HG03196 (cell line): ENCODE measurements at regions not wholly inside any gene's neighbourhood (a gene's known extent, or its start where the extent isn't known, plus 50 kb on each side); places are given as distances from the start of the nearest gene placed in this dataset.
"Not testable (repeated sequence)": the region's sequence is repeated elsewhere in the genome, so short reads cannot be mapped to it uniquely, and the experiment has no call there.

ENCODE experiments used
- ATAC-seq: cut with Tn5 transposase; IDR thresholded peaks from one replicate; pipeline ENCODE4 v1.9.1; 2021; ENCODE audit not compliant: unreplicated experiment

DNA sequence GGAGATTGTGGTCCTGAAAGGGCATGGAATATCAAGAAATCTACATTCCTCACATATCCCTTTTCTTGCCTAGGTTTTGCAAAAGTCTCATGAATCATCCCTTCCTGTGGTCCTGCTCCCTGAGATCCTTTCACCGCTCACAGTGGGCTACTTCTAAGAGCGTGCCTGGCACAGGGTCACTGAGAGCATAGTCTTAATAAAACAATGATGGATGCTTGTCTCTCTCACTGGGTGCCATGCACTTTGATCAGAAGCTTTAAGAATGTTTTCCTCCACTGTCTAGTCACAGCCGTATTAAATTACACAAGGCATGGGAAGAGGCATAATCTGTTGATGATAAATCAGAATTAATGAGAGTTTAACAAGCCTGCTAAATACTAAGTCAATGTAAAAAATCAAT, 269.7 kb upstream of the ATP10A start:
- no peak for ATAC-seq

DNA sequence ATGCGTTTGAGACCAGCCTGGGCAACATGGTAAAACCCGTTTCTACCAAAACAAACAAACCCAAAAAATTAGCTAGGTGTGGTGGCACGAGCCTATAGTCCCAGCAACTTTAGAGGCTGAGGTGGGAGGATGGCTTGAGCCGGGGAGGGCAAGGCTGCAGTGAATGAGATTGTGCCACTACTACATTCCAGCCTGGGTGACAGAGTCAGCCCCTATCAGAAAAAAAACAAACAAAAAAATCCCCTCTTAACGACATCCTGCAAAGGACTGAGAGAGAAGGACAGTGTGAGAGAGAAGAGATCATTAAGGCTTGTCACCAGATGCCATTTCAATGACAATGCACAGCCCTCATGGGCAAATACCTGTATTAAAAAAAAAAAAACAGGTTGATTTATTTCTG, 266.7 kb upstream of the ATP10A start:
- no peak for ATAC-seq

DNA sequence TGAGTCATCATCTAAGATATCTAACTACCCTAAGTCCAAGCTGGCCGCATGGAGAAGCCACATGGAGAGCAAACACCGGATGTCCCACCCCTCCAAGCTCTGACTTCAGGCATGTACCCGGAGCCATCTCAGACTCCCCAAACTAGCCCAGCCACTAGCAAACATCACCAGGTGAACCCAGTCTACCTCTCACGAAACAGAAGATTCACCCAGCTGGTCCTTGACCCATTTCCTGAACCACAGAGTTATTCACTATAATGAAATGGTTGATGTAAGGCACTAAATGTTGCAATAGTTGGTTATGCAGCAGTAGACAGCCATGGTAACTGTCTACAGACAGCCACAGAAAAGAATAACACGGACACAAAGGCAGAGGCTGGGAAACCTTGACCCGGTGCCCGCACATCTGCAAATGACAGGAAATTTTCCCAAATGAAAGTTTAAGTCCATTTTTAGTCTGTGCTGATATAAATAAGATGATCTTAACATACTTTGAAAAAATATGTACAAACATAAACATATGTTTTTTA, 265.5 kb upstream of the ATP10A start:
- no peak for ATAC-seq

DNA sequence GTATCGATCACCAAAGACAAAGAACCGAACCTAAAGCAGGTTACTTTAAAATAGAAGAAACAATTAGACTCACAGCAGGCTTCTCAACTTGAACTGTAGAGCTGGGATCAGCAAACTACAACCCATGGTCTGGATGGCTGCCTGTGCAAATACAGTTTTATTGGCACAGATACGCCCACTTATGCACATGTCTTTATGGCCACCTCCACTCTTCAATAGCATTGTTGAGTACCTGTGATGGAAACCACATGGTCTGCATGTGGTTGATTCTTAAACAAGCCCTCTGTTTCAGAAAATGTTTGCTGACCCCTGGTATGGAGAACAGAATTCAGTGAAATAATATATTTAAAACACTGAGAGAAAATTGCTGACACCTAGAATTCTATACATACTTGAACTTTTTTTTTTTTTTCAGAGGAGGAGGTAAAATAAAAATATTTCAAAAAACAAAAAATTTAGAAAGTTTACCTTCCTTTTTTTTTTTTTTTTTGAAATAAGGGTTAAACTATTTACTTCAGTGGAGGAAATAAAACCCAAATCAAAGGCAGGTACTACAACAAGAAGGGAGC, 263.8 kb upstream of the ATP10A start:
- ATAC-seq: no peak

DNA sequence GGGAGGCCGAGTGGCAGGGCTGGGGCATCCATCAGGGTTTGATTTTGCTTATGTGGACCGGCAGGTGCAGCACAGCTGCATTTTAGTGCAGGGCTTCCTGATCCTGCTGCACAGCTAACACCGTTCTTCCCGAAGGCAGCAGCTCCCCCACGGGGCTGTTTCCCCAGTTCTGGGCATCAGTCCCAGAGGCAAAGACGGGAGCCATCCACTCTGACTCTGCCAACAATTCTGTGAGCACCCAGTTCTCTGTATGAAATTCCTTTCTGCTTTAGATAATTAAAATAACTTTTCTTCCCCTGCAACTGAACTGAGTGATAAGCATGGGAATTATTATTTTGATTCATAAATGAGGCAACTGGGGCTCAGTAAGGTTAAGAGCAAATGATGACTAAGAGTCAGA, 262.9 kb upstream of the ATP10A start:
- no peak for ATAC-seq

DNA sequence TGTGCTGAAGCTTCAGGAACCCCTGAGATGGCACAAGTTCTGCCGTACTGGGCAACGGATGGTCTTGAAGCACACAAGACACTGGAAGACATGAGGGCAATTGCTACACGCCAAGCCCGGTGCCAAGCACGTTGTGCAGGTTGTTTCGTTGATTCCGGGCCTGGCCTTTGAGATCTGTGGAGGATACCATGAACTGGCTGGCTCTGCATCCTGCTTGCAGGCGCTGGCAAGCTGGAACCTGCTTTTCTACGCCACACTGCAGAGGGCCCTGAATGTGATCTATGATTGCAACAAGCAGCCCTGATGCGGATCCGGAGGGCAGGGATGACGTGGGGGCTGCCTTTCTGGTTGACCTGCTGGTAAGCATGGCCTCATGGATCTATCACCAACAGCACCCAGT, 262.5 kb upstream of the ATP10A start:
- ATAC-seq: no peak

DNA sequence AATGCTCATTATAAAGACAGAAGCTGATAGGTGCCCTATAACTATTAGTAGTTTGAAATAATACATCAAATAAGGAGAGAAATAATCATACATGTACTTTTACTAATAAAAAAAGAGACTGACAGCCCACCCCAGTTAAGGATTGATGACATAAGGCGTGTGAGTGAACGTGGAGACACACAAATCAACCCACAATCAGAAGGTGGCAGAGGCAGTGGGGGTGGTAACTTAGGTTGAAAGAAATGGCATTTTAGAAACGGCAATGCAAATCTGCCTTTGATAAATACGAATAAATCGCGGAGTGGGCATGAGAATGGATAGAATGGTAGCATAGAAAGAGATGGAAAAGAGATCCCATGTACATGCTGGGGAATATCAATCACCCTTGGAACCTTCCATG, 256.2 kb upstream of the ATP10A start:
- no peak for ATAC-seq

DNA sequence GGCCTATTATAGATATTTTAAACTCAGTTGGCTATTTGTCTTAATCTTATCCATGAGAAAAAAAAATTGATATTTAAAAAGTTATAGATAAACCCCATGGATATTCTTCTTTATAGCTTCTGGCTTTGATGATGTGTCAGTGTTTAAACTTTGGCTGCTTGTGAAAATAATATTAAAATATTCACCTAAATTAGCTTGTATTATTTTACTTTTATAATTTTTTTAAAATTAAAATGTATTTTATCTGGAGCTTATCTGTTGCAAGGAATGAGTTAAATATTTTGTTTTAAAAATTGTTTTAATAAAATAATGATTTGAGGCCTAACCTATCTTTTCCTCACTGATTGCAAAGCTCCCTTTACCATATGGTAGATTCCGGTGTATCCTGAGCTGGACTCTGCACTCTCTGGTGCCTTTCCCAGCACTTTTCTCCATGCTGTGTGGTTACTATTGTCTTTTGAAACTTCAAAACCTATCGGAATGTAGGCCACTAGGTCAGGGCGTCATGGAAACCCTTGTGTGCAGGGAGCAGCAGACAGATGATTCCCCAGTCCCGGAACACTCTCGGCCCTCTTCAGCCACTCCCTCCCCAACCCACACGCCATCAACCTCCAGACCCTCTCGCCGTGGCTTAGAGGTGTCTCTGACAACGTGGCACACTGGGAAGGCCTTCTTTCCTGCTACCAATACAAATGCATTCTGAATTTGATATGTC, 252.3 kb upstream of the ATP10A start:
- no peak for ATAC-seq

DNA sequence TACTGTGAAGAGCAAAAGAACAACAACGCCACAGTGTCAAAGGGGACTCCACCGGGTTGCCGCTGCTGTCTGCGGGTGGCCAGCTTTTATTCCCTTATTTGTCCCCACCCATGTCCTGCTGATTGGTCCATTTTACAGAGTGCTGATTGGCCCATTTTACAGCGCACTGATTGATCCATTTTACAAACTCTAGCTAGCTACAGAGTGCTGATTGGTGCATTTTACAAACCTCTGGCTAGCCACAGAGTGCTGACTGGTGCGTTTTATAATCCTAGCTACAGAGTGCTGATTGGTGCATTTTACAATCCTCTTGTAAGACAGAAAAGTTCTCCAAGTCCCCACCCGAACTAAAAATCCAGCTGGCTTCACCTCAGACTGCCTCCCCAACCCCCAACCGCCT, 251.0 kb upstream of the ATP10A start:
- not testable (repeated sequence) for ATAC-seq

DNA sequence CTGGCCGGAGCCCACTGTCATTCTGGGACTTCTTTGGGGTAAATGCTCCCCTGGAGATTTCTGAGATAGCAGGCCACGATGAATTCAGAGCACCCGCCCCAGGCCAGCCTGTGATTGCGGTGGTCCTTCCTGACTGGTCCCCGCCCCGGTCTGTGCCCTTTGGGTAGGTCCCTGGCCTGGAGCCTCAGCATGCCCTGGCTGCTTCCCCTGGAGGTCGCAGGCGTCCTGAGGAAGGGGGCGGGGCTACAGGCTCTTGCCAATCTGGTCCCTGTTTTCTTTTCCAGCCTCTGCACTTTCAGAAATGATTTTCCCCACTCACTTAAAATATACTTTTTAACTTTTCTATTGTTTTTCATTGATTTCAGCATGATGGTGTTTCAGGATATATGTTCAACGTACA, 250.2 kb upstream of the ATP10A start:
- no peak for ATAC-seq

DNA sequence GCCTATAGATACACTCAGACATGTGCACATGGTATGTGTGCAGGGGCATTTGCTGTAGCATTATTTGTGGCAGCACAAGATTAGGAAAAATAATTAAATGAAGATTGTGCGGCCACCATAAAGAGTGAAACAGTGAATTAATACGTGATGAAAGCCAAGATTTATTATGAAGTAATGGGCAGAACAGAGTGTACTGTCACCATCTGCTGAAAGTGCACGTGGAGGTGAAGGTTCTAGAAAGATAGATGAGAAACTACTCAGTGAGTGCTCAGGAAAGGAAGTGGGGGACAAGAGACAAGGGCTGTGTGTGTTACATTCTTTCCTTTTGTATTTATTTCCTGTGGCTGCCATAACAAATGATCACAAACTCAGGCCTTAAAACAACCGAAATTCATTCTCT, 246.1 kb upstream of the ATP10A start:
- no peak for ATAC-seq

DNA sequence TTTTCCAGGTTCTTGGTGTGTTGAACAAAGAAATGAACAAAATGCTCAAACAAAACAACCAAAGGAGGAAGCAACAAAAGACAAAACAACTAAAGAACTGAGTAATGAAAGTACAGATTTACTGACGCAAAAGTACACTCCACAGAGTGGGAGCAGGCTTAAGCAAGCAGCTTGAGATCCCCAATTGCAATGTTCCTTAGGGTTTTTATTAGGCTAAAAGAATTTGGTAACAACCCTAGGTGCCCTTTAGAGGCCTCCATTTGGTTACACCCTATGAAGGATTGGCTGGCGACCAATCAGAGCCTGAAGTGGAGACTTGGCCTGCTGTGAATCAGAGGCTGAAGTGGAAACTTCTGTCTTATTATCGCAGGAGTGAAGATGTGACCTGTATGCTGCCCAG, 243.4 kb upstream of the ATP10A start:
- ATAC-seq: no peak

DNA sequence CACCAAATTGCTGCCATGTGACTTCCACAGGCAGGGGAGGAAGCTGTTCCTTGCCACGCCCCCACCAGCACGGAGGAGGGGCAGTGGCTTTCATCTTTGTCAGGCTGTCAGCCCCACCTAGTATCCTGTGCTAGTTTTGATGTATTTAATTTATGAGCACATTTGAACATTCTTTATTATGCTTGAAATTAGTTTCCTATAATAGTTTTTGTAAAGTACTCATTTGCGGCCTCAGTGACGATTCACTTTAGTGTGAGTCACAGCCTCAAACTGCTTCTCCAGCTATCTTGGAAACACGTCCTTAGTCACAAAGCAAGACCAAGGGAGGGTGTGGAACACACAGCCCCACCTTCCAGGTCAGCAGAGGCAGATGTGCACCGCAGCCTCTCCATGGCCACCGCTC, 239.9 kb upstream of the ATP10A start:
- no peak for ATAC-seq

DNA sequence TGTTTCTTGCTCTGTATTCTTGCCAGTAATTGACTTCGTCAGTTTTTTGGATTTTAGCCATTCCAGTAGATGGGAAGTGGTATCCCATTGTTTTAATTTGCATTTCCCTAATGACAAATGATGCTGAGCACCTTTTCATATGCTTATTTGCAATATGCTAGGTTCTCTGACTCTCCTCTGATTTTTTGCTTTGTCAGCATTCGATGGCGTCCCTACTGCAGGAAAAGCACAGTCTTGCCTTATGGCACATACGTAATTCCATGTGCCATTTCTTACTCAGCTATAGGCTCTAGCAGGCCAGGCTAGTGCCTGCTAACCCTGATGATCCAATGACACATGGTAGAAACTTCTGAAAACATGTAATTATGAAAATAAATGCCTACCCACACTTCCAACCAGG, 239.2 kb upstream of the ATP10A start:
- ATAC-seq: no peak

DNA sequence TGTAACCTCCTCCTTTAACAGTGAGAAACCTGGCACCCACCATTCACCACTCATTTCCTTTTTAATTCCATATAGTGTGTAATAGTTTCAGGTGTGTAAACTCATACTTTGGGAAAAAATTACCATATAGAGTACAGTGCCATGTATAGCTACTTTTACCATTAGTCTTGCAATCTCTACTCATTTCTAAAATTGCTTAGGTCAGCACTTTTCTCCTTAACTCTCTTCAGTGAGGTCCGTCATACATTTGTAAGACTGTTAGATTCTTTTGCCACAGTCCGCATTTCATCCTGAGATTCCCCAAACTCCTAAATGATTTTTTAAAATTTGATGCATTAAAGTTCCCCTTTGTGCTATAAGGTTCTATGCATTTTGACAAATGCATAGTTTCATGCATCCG, 238.3 kb upstream of the ATP10A start:
- ATAC-seq: no peak

DNA sequence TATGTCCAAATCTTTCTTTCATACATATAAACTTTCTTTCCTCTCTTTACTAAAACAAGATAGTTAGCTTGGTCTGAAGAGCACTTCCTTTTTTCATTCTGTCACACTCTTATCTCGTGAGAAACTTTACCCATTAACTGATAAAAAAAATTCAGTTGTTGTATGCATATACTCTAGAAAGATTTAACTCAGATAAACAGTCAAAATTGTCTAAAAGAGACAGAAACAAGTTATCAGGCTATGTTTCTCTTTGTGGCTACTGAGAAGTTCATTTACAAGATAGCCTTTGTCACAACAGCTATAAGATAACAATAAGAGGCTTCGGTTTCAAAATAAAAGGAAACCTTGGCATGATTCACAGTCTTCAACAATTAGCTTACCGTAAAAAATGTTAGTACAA, 235.7 kb upstream of the ATP10A start:
- no peak for ATAC-seq

DNA sequence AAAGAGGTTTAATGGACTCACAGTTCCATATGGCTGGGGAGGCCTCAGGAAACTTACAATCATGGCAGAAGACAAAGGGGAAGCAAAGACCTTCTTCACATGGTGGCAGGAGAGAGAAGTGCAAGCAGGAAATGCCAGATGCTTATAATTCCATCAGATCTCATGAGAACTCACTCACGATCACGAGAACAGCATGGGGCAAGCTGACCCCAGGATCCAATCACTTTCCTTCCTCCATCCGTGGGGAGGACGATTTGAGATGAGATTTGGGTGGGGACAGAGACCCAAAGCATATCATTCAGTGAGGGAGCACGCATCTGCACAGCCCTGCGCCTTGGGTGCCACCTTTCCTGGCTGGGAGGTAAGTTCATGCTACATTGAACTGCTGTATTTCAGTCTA, 234.1 kb upstream of the ATP10A start:
- no peak for ATAC-seq

DNA sequence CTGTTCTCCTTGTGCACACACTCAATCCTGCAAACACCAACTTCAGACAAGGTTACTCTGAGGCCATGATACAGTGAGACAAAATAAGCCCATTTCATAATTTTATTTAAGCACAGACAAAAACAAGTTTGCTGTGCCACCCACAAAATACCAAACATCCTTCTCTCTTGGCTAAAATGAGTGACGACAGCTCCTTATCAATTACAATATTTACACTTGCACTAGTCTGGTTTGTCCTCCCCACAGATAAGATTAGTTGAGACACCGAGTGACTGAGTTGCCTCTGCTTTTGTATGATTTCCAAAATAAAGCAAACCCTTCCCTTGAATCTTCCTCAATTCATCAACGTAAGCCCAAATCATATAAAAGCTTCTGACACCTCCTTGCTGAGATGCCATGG, 233.5 kb upstream of the ATP10A start:
- no peak for ATAC-seq

DNA sequence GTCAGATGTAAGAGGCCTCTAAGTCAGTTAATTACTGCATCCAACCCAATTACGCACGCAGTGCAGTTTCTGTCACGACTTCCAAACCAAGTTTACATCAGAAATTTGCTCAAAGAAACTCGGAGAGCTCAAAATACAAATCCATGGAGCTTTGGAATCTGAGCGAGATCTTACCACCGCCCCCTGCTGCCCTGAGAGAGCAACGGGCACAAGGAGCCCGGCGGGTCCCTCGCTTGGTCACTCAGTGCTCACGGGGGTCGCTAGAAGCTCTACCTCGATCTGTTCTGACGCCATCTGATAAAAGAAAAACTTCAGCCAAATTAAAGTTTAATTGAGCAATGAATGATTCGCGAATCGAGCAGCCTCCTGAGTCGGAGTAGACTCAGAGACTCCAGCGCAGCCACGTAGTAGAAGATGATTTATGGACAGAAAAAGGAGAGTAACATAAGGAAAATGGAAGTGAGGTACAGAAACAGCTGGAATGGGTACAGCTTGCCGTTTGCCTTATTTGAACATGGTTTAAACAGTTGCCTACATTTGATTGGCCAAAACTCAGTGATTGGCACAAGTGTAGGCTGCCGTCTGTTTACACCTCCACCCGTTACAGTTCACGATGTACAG, 232.7 kb upstream of the ATP10A start:
- no peak for ATAC-seq

DNA sequence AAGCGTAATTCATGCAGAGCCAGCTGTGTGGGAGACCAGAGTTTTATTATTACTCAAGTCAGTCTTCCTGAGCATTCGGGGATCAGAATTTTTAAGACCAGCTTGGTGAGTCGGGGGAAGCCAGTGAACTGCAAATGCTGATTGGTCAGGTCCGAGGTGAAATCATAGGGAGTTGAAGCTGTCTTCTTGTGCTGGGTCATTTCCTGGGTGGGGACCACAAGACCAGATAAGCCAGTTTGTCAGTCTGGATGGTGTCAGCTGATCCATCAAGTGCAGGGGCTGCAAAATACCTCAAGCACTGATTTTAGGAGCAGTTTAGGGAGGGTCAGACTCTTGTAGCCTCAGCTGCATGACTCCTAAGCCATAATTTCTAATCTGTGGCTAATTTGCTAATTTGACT, 228.1 kb upstream of the ATP10A start:
- no peak for ATAC-seq

DNA sequence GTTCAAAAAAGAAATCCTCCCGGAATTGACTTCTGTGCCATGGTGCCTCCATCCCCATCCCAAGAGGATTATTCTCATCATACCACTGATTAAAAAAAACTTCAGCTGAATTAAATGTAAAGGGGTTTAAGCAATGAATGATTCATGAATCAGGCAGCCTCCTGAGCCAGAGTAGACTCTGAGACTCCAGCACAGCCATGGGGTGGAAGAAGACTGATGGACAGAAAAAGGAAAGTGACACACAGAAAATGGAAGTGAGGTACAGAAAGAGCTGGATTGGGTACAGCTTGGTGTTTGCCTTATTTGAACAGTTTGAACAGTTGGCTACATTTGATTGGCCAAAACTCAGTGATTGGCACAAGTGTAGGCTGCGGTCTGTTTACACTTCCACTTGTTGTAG, 224.8 kb upstream of the ATP10A start:
- ATAC-seq: no peak

DNA sequence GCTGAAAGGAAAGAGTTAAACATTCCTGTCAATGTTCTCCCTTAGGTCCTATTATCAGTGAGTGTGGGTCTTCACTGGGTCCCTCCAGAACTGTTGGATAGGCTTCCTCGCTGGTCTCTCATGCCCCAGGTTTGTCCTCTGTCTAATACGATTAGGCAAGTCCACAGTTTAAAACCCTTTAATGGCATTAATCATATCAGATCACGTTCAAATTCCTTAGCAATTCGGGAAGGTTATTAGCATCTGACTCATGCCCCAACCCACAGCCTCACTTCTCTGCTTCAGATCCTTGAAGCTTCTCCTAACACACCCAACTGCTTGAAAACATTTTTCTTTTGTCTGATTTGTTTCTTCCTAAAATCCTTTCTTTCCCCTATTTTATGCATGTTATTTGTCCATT, 224.3 kb upstream of the ATP10A start:
- no peak for ATAC-seq

DNA sequence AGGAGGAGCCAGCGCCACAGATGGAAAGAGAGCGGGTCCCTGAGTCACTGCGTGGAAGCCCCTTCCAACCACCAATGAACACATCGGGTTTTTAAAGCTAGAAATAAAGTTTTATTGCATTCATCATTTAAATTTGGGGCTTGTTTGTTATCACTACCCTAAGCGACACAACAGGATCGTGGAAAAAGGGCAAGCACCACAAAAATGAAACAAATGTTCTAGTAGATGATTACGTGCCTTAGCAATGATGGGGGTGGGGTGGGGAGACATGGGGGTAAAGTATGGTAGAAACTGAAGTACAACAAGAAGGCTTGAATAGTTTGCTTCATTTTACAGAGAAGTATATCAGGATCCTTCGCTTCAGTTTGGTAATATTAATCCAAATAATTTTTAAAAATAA, 221.6 kb upstream of the ATP10A start:
- no peak for ATAC-seq
